ENCODE measurements at regions not wholly inside any gene's neighbourhood (a gene's known extent, or its start where the extent isn't known, plus 50 kb on each side); places are given as distances from the start of the nearest gene placed in this dataset.

- no peak for DNase-seq (ENCODE audit: low spot score)
These were observed 180.0 kb downstream of the MN1 start for GRCh38 chr22:27621486-27622070.

DNA sequence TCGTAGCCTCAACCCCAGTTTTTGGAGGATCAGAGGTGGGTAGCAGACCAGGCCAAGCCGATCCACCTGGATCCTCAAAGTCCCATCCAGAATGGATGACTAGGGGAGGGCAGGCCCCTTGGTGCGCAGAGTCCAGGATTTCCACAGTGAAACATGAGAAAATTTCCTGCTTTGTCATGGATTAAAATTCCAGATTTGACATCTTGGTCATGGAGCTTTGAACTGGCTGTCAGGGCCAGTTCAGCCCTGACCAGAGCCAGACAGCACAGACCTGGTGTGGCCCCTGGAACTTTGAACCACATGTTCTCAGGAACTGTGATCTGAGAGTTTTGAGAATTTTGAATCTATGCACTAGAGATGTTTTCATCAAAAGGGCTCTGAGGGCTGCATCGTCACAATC is 177.5 kb downstream of the MN1 start:
- no peak for DNase-seq (ENCODE audit: low spot score)

GRCh38 chr22:27624705-27625104 is 176.9 kb downstream of the MN1 start:
- DNase-seq (ENCODE audit: low spot score) = no peak

DNA sequence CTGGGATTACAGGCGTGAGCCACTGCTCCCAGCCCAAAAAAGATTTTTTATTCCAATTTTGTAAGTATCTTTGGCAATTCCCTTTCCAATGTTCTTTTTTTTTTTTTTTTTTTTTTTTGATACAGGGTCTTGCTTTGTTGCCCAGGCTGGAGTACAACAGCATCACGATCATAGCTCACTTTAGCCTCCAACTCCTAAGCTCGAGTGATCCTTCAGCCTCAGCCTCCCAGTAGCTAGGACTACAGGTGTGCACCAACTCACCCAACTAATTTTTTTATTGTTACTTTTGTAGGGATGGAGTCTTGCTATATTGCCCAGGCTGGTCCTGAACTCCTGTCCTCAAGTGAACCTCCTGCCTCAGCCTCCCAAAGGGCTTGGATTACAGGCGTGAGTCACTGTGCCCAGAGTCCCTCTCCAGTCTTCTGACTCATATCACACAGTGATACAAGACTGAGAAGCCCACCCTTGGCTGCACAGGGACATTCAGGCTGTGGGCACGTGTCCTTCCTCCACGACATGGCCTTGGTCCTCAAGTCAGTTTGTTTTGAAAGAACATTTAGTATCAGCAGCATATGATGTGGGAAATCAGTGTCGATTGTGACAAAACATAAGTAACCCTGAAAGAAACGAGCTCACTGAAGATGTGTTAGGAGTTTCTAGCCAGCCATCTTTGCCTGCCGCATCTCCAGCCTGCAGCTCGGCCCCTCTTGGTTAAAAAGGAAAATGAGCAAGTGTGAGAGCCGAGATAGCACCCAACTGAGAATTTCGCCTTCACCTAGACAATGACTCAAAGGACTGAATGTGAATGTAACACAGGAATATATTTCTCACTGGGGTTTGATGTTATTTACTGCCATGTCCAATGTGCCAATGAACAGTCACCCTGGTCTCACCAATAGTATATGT is 175.5 kb downstream of the MN1 start:
- DNase-seq (ENCODE audit: low spot score) = no peak

GRCh38 chr22:27626675-27627443 is 174.7 kb downstream of the MN1 start:
- DNase-seq (ENCODE audit: low spot score) = no peak

GRCh38 chr22:27627444-27627833 is 174.1 kb downstream of the MN1 start:
- DNase-seq (ENCODE audit: low spot score) = no peak

DNA sequence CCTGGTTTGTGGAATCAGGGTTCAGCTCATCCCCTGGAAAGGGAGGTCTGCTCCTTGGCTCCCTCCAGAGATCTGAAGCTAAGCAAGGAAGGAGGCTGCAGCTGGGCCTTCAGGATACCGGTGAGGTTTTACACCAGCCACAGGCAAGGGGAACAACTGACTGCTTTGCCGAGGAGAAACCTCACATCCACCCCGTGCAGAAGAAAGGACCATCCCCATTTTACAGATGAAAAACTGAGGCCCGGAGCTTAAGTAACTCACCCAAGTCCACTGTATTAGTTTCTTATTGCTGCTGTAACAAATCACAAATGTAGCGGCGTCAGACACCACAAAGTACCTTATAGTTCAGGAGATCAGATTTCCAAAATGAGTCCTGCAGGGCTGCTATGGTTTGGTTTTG is 173.7 kb downstream of the MN1 start:
- DNase-seq (ENCODE audit: low spot score) = no peak

GRCh38 chr22:27628341-27628740 is 173.2 kb downstream of the MN1 start:
- DNase-seq (ENCODE audit: low spot score) = no peak

DNA sequence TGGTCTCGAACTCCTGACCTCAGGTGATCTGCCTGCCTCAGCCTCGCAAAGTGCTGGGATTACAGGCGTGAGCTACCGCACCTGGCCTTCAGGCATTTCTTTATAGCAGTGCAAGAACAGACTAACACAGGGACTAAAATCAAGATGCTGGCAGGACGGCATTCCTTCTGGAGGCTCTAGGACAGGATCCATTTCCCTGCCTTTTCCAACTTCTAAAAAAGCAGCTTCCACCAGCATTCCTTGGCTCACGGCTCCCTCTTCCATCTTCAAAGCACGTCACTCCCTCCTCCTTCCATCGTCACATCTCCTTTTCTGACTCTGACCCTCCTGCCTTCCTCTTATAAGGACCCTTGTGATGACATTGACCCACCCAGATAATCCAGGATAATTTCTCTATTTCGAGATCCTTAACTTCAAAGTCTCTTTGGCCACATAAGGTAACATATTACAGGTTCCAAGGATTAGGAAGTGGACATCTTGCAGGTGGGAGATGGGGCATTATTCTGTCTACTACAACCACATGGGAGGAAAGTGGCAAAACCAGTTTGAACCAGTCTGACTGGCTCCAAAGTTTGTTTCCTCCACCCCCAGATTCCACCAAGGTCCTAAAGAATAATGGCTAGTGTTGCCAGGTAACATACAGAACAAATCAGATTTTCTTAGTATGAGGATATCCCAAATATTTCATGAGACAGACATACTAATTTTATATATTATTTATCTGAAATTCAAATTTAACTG is 172.5 kb downstream of the MN1 start:
- DNase-seq (ENCODE audit: low spot score) = no peak

DNA sequence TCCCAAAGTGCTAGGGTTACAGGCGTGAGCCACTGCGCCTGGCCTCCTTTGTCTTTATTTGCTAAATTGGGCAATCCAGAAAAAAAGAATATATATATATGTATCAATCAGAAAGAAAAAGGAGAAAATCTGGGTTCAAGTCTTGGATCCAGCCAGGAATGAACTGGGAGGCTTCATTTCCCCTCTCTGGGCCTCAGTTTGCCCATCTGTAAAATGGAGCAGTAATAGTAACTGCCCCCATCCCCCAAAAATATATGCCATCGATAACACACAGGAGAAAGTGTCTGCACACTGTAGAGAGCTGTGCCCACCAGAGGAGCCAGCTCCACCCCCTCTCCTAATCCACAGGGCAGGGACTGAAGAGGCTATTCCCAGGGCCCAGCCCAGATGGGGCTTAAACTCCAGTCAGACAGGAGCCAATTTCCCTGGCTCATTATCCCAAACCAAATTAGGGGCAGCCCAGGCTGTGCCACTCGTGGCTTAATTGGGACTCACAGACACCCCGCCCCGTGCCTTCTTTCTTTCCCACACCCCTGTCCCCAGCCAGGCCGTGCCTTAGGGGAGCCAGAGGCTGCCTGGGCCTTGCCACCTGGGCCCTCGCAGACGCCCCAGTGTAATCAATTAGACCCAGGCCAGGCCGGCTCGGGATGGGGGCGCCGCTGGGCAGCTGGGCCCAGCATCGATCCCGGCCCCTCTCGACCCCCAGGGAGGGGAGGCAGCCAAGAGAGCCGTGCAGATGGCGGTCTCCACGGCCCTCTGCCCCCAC is 171.5 kb downstream of the MN1 start:
- DNase-seq (ENCODE audit: low spot score) = no peak

- no peak for DNase-seq (ENCODE audit: low spot score)
These were observed 170.8 kb downstream of the MN1 start for GRCh38 chr22:27630754-27631153.

DNA sequence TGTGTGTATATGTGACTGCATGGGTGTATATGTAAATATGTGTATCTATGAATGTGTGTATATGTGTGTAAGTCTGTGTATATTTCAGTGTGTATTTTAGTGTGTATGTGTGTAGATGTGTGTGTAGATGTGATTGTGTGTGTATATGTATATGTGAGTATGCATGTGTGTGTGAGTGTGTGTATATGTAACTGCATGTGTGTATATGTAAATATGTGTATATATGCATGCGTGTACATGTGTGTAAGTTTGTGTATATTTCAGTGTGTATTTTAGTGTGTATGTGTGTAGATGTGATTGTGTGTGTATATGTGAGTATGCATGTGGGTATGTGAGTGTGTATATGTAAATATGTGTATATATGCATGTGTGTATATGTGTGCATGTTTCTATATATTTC is 169.9 kb downstream of the MN1 start:
- DNase-seq (ENCODE audit: low spot score) = no peak

DNA sequence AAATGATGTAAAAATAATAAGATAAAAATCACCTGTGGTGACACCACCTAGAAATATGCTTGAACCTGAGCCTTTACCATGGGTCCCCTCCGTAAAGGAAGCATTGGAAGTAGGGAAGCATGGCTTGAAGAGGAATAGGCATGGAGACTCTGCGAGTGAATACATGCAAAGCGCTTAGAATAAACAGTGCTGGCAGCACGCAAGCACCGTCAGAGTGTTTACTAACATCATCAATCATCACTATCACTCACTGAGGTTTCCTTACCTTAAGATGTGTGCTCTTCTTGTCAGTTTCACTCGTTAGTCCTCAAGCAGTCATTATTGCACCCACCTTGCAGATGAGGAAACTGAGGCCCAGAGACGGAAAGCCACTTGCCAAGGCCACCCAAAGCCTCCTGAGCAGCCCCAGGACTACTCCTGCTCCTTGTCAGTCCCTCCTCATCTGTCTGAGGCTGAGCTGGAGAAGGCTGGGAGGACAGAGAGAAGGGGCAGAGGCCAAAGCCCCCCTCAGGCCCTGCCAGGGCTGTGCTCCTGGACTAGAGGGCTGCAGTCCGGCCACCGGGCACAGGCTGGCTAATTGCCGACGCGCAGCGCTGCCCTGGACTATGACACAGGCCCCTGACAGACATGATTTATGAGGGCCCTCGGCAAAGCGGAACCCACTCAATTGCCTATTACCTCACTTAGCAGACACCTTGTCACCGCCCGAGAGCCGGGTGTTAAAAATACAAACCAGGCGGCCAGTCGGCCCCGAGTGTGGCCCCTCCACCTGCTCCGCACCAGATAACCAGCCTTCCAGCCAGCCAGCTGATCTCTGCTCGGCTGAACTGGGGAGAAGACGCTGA is 168.9 kb downstream of the MN1 start:
- DNase-seq (ENCODE audit: low spot score) = no peak

- no peak for DNase-seq (ENCODE audit: low spot score)
These were observed 168.2 kb downstream of the MN1 start for GRCh38 chr22:27633296-27633871.

DNA sequence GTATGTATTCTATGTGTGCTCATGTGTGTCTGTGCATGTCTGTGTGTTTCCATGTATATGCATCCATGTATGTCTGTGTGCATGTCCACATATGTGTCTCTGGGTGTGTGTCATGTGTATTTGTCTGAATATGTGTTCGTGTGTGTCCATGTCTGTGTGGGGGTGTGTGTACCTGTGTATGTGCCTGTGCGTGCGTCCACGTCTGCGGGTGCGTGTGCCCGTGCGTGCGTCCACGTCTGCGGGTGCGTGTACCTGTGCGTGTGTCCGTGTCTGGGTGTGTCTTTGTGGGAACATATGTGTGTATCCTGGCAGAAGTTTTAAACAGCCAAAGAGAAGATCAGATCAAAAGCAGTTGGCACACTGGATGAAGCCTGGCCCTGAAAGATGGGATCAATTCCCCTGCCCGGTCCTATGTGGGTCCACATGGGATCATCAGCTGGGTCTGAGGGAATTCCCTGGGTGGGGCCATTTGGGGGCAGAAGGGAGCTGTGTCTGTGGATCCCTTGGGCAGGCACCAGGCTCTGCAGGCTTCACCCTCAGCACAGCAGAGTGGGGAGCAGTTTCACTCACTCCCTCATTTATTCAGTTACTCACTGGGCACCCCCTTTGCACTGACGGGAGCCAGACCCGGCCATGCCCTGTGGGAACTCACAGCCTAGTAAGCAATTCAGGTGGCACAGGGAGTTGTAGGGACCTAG is 167.4 kb downstream of the MN1 start:
- no peak for DNase-seq (ENCODE audit: low spot score)

DNA sequence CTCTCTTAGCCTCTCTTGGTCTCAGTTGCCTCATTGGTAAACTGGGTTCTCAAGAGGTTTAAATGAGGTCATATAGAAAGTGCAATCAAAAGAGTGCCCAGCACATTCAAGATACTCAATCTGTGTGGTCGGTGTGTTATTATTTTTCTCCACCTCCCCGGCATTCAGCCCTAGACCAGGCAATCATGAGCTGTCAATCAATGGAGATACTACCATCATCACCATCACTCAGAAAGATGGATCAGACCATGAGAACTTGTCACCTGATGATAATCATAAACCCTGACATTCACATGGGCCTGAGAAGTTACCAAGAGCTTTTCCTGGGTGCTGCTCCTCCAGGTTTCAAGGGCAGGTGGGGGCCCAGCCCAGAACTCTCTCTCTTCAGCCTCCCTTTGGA is 166.1 kb downstream of the MN1 start:
- no peak for DNase-seq (ENCODE audit: low spot score)

DNA sequence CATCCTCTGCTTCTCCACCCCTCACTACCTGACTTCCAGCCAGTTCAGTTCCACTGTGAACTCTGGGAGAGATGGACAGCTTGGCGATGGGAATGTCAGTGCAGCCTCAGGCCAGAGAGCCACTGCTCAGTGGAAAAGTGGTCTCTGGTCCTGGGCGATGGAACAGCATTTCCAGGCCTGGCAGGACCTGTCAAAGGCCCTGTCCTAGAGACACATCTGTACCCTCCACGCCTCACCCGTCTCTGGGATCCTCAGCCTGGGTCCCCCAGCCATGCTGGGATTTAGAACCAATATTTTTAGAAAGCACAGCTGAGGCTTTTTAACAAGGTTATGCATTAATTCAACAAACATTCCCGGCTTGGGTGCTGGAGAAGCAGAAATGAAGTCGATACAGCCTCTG is 165.7 kb downstream of the MN1 start:
- DNase-seq (ENCODE audit: low spot score) = no peak

GRCh38 chr22:27636716-27637508 is 164.6 kb downstream of the MN1 start:
- DNase-seq (ENCODE audit: low spot score) = no peak

- no peak for DNase-seq (ENCODE audit: low spot score)
These were observed 164.0 kb downstream of the MN1 start for GRCh38 chr22:27637604-27638003.

All from SW480 (cell line).